H9 (cell line): ENCODE measurements at regions not wholly inside any gene's neighbourhood (a gene's known extent, or its start where the extent isn't known, plus 50 kb on each side); places are given as distances from the start of the nearest gene placed in this dataset.

Source experiments
- DNase-seq: peaks from one replicate; pipeline ENCODE4 v3.0.0-alpha.2; 2017
- H2AFZ ChIP-seq: one replicate; pipeline ENCODE4 v1.6.1; 2013; ENCODE audit warnings: mild to moderate bottlenecking, low read length, control low read depth, moderate library complexity
- H2AK5ac ChIP-seq: 2 replicates; pipeline ENCODE4 v1.6.1; 2013; ENCODE audit warnings: low read length, control low read depth, mixed read lengths; ENCODE audit not compliant: insufficient read length
- H2BK120ac ChIP-seq: one replicate; pipeline ENCODE4 v1.6.1; 2013; ENCODE audit warnings: low read depth, mild to moderate bottlenecking, low read length, control low read depth, inconsistent platforms; ENCODE audit not compliant: poor library complexity, severe bottlenecking
- H2BK12ac ChIP-seq: 2 replicates; pipeline ENCODE4 v1.6.1; 2013; ENCODE audit warnings: low read length, control low read depth, mixed read lengths, low read depth; ENCODE audit not compliant: insufficient read length
- H2BK15ac ChIP-seq: 2 replicates; pipeline ENCODE4 v1.6.1; 2013; ENCODE audit warnings: low read depth, low read length, control low read depth
- H2BK20ac ChIP-seq: one replicate; pipeline ENCODE4 v1.6.1; 2013; ENCODE audit warnings: low read depth, mild to moderate bottlenecking, low read length, control low read depth, inconsistent platforms; ENCODE audit not compliant: poor library complexity, severe bottlenecking
- H2BK5ac ChIP-seq: 2 replicates; pipeline ENCODE4 v1.6.1; 2013; ENCODE audit warnings: low read length, control low read depth, mixed read lengths; ENCODE audit not compliant: insufficient read length
- H3K14ac ChIP-seq: 2 replicates; pipeline ENCODE4 v1.6.1; 2013; ENCODE audit warnings: low read length, control low read depth; ENCODE audit not compliant: insufficient read depth
- H3K18ac ChIP-seq: 2 replicates; pipeline ENCODE4 v1.6.1; 2013; ENCODE audit warnings: low read depth, mild to moderate bottlenecking, mixed read lengths, low read length, control low read depth; ENCODE audit not compliant: insufficient read length
- H3K23ac ChIP-seq: 2 replicates; pipeline ENCODE4 v1.6.1; 2013; ENCODE audit warnings: low read length, control low read depth, mixed read lengths, low read depth; ENCODE audit not compliant: insufficient read length
- H3K23me2 ChIP-seq: 2 replicates; pipeline ENCODE4 v1.6.1; 2013; ENCODE audit warnings: low read depth, mild to moderate bottlenecking, mixed read lengths, low read length, control low read depth; ENCODE audit not compliant: insufficient read length, poor library complexity, severe bottlenecking
- H3K27ac ChIP-seq: 2 replicates; pipeline ENCODE4 v1.5.1; 2013; ENCODE audit warnings: low read length, control low read depth, mixed read lengths, low read depth; ENCODE audit not compliant: insufficient read length
- H3K27me3 ChIP-seq: 2 replicates; pipeline ENCODE4 v1.6.1; 2013; ENCODE audit warnings: low read length, control low read depth, inconsistent platforms; ENCODE audit not compliant: insufficient read depth
- H3K4ac ChIP-seq: 2 replicates; pipeline ENCODE4 v1.6.1; 2013; ENCODE audit warnings: low read depth, mild to moderate bottlenecking, control low read depth, inconsistent platforms, low read length, moderate library complexity
- H3K4me1 ChIP-seq: 2 replicates; pipeline ENCODE4 v1.6.1; 2013; ENCODE audit warnings: low read length, control low read depth, inconsistent platforms; ENCODE audit not compliant: insufficient read depth
- H3K4me2 ChIP-seq: 2 replicates; pipeline ENCODE4 v1.6.1; 2013; ENCODE audit warnings: low read length, control low read depth, mixed read lengths; ENCODE audit not compliant: insufficient read length, insufficient read depth
- H3K56ac ChIP-seq: 2 replicates; pipeline ENCODE4 v1.6.1; 2013; ENCODE audit warnings: low read depth, mild to moderate bottlenecking, mixed read lengths, low read length, control low read depth; ENCODE audit not compliant: insufficient read length
- H3K79me1 ChIP-seq: 2 replicates; pipeline ENCODE4 v1.6.1; 2013; ENCODE audit warnings: low read depth, mild to moderate bottlenecking, moderate library complexity, low read length, control low read depth, inconsistent platforms; ENCODE audit not compliant: insufficient read depth, poor library complexity, severe bottlenecking
- H3K79me2 ChIP-seq: 2 replicates; pipeline ENCODE4 v1.6.1; 2013; ENCODE audit warnings: low read length, control low read depth, inconsistent platforms; ENCODE audit not compliant: insufficient read depth
- H3K9ac ChIP-seq: 2 replicates; pipeline ENCODE4 v1.6.1; 2013; ENCODE audit warnings: low read length, control low read depth, mixed read lengths; ENCODE audit not compliant: insufficient read length; ENCODE audit errors: extremely low read depth
- H3K9me3 ChIP-seq: one replicate; pipeline ENCODE4 v1.6.1; 2013; ENCODE audit warnings: low read depth, low read length, inconsistent platforms; ENCODE audit not compliant: control insufficient read depth
- H3T11ph ChIP-seq: one replicate; pipeline ENCODE4 v1.6.1; 2013; ENCODE audit warnings: mild to moderate bottlenecking, low read length, control low read depth, inconsistent platforms
- H4K20me1 ChIP-seq: one replicate; pipeline ENCODE4 v1.6.1; 2013; ENCODE audit not compliant: control insufficient read depth, insufficient read length, insufficient read depth
- H4K5ac ChIP-seq: 2 replicates; pipeline ENCODE4 v1.6.1; 2013; ENCODE audit warnings: low read depth, mild to moderate bottlenecking, mixed read lengths, low read length, control low read depth; ENCODE audit not compliant: insufficient read length
- H4K8ac ChIP-seq: replicated peaks from 2 replicates; pipeline ENCODE4 v1.6.1; 2013; ENCODE audit warnings: low read length, control low read depth, mixed read lengths, low read depth; ENCODE audit not compliant: insufficient read length
- H4K91ac ChIP-seq: 2 replicates; pipeline ENCODE4 v1.6.1; 2013; ENCODE audit warnings: low read depth, mild to moderate bottlenecking, moderate library complexity, mixed read lengths, low read length, control low read depth; ENCODE audit not compliant: insufficient read length
- H3K27ac Mint-ChIP-seq, 3 experiments: 2 replicates in 2 of 3; 3 replicates in 1 of 3; pipeline ENCODE4 v1.8.0; 2020 to 2021; ENCODE audit warnings: mixed read lengths in 3 of 3, mild to moderate bottlenecking in 1 of 3, moderate library complexity in 1 of 3
- H3K27me3 Mint-ChIP-seq: 2 replicates; pipeline ENCODE4 v1.8.0; 2021; ENCODE audit warnings: low read depth, mild to moderate bottlenecking, moderate library complexity, mixed read lengths
- H3K36me3 Mint-ChIP-seq, 3 experiments: 2 replicates in 2 of 3; 3 replicates in 1 of 3; pipeline ENCODE4 v1.8.0; 2020 to 2021; ENCODE audit warnings: low read depth in 3 of 3, mixed read lengths in 3 of 3; ENCODE audit not compliant: insufficient read depth in 1 of 3
- H3K4me1 Mint-ChIP-seq, 2 experiments: 2 replicates each; pipeline ENCODE4 v1.8.0; 2020; ENCODE audit warnings: mixed read lengths in 2 of 2
- H3K4me3 Mint-ChIP-seq, 2 experiments: 2 replicates in 1 of 2; 3 replicates in 1 of 2; pipeline ENCODE4 v1.8.0; 2020 to 2021; ENCODE audit warnings: mild to moderate bottlenecking in 2 of 2, mixed read lengths in 2 of 2, moderate library complexity in 1 of 2
- H3K9me3 Mint-ChIP-seq, 2 experiments: 2 replicates in 1 of 2; 3 replicates in 1 of 2; pipeline ENCODE4 v1.8.0; 2020; ENCODE audit warnings: mild to moderate bottlenecking in 2 of 2, mixed read lengths in 2 of 2, moderate library complexity in 1 of 2
- WGBS: extraction: QIAGEN DNeasy Blood & Tissue Kit; methylation state at CpG from one replicate; pipeline ENCODE4 v1.1.7; 2013; ENCODE audit warnings: missing lambda C conversion rate, low lambda C conversion rate, mixed read lengths; ENCODE audit not compliant: insufficient read length; ENCODE audit errors: extremely low coverage; 5-methylcytosine and 5-hydroxymethylcytosine counted together
- TF ChIP-seq, protein P1 (sequence below): fragments of 200-600 bp; sonication (generic); conservative IDR thresholded peaks from 3 replicates; pipeline ENCODE4 v1.8.0; 2021; ENCODE audit warnings: antibody characterized with exemption, mild to moderate bottlenecking

- H2BK5ac ChIP-seq: no peak overlapping the region
- H4K91ac ChIP-seq: no peak overlapping the region
- H4K8ac ChIP-seq: no peak overlapping the region
- H3K27ac Mint-ChIP-seq: no peak overlapping the region
- H3K27ac ChIP-seq: no peak overlapping the region
- H2AK5ac ChIP-seq: no peak overlapping the region
- H3K79me1 ChIP-seq: no peaks in the 10 kb centered on the region
- H3K9me3 Mint-ChIP-seq: no peaks in the 10 kb centered on the region; a peak in 1 of 5 replicates
- no peak overlapping the region for H3T11ph ChIP-seq
- no peaks in the 10 kb centered on the region for H3K4me1 ChIP-seq
- TF ChIP-seq, protein P1, sequence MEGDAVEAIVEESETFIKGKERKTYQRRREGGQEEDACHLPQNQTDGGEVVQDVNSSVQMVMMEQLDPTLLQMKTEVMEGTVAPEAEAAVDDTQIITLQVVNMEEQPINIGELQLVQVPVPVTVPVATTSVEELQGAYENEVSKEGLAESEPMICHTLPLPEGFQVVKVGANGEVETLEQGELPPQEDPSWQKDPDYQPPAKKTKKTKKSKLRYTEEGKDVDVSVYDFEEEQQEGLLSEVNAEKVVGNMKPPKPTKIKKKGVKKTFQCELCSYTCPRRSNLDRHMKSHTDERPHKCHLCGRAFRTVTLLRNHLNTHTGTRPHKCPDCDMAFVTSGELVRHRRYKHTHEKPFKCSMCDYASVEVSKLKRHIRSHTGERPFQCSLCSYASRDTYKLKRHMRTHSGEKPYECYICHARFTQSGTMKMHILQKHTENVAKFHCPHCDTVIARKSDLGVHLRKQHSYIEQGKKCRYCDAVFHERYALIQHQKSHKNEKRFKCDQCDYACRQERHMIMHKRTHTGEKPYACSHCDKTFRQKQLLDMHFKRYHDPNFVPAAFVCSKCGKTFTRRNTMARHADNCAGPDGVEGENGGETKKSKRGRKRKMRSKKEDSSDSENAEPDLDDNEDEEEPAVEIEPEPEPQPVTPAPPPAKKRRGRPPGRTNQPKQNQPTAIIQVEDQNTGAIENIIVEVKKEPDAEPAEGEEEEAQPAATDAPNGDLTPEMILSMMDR: no peak
- H3K27me3 Mint-ChIP-seq: peaks cover 3% of the 10 kb centered on the region
- H3K9ac ChIP-seq: no peak overlapping the region
- no peaks in the 10 kb centered on the region for H3K79me2 ChIP-seq
- no peak overlapping the region for H2BK12ac ChIP-seq
- no peaks in the 10 kb centered on the region for H3K27me3 ChIP-seq
- DNase-seq: peak; percentile 18
- H3K4ac ChIP-seq: no peak overlapping the region
- H3K4me1 Mint-ChIP-seq: peaks cover 2% of the 10 kb centered on the region in 2 experiments; a peak in 3 of 4 replicates
- no peak overlapping the region; the same call in 1 of the 2 replicates for H3K14ac ChIP-seq
- no peak overlapping the region for H3K23ac ChIP-seq
- H3K56ac ChIP-seq: no peak overlapping the region
- H3K36me3 Mint-ChIP-seq: no peaks in the 10 kb centered on the region; a peak in 2 of 7 replicates
- no peak overlapping the region for H2AFZ ChIP-seq
- H2BK20ac ChIP-seq: no peak overlapping the region
- WGBS: no CpG with 5 or more reads among the region's 33 CpGs
- H3K4me3 Mint-ChIP-seq: no peak overlapping the region
- H3K23me2 ChIP-seq: peaks cover 4% of the 10 kb centered on the region
- no peak overlapping the region for H3K4me2 ChIP-seq
- no peak overlapping the region for H4K5ac ChIP-seq
- no peak overlapping the region for H2BK15ac ChIP-seq
- H3K9me3 ChIP-seq: no peaks in the 10 kb centered on the region
- no peak overlapping the region for H3K18ac ChIP-seq
- H2BK120ac ChIP-seq: no peak overlapping the region
- no peaks in the 10 kb centered on the region for H4K20me1 ChIP-seq
These were observed 219.5 kb downstream of the KIF26A start for GRCh38 chr14:104357689-104358527.
